DMS153 treated with DMSO at 0.1 percent for 48 hours (cell line): ENCODE measurements at regions not wholly inside any gene's neighbourhood (a gene's known extent, or its start where the extent isn't known, plus 50 kb on each side); places are given as distances from the start of the nearest gene placed in this dataset.

Experiments used
- DNase-seq: peaks from one replicate; lab custom pipeline; 2025; ENCODE audit not compliant: unreplicated experiment; lab: John Stamatoyannopoulos, UW

GRCh38 chr1:75984781-75985180 is 52.6 kb upstream of the ASB17 start:
- no peak for DNase-seq

GRCh38 chr1:75985827-75986226 is 53.6 kb upstream of the ASB17 start:
- DNase-seq, result no peak

- DNase-seq, result no peak
Measured at GRCh38 chr1:75986478-75986877, 54.3 kb upstream of the ASB17 start.

GRCh38 chr1:75989121-75989520 is 56.9 kb upstream of the ASB17 start:
- DNase-seq, result no peak

GRCh38 chr1:75990686-75991085 is 58.5 kb upstream of the ASB17 start:
- no peak for DNase-seq

- DNase-seq, result peak; percentile 75
Measured at GRCh38 chr1:75991497-75992114, 59.4 kb upstream of the ASB17 start.

- no peak for DNase-seq
Measured at GRCh38 chr1:75992312-75992711, 60.1 kb upstream of the ASB17 start.

- no peak for DNase-seq
Measured at GRCh38 chr1:75993661-75994060, 61.5 kb upstream of the ASB17 start.

GRCh38 chr1:75996196-75996595 is 64.0 kb upstream of the ASB17 start:
- no peak for DNase-seq

GRCh38 chr1:75999034-75999433 is 66.8 kb upstream of the ASB17 start:
- DNase-seq, result no peak

GRCh38 chr1:76003946-76004345 is 70.6 kb upstream of the ST6GALNAC3 start:
- DNase-seq, result no peak

GRCh38 chr1:76005765-76006164 is 68.8 kb upstream of the ST6GALNAC3 start:
- DNase-seq, result no peak

- no peak for DNase-seq
Measured at GRCh38 chr1:76006234-76006633, 68.3 kb upstream of the ST6GALNAC3 start.

GRCh38 chr1:76010802-76011201 is 63.7 kb upstream of the ST6GALNAC3 start:
- no peak for DNase-seq

- no peak for DNase-seq
Measured at GRCh38 chr1:76012341-76013205, 62.0 kb upstream of the ST6GALNAC3 start.

GRCh38 chr1:76013206-76013581 is 61.4 kb upstream of the ST6GALNAC3 start:
- DNase-seq, result no peak

GRCh38 chr1:76015478-76016103 is 59.0 kb upstream of the ST6GALNAC3 start:
- no peak for DNase-seq

GRCh38 chr1:76018045-76018444 is 56.5 kb upstream of the ST6GALNAC3 start:
- DNase-seq, result no peak

- no peak for DNase-seq
Measured at GRCh38 chr1:76021846-76022245, 52.7 kb upstream of the ST6GALNAC3 start.

GRCh38 chr1:76023669-76024435 is 50.7 kb upstream of the ST6GALNAC3 start:
- no peak for DNase-seq
